Ishikawa (cell line): ENCODE measurements at regions not wholly inside any gene's neighbourhood (a gene's known extent, or its start where the extent isn't known, plus 50 kb on each side); places are given as distances from the start of the nearest gene placed in this dataset.

Experiments
- CEBPB ChIP-seq: IDR thresholded peaks from 2 replicates; pipeline ENCODE4 v1.6.1; 2012
- CREB1 ChIP-seq: IDR thresholded peaks from 2 replicates; pipeline ENCODE4 v1.6.1; 2012; ENCODE audit warnings: low read depth
- EGR1 ChIP-seq: IDR thresholded peaks from 2 replicates; pipeline ENCODE4 v1.6.1; 2012
- EP300 ChIP-seq: IDR thresholded peaks from 2 replicates; pipeline ENCODE4 v1.6.1; 2012; ENCODE audit warnings: borderline replicate concordance
- FOXM1 ChIP-seq: IDR thresholded peaks from 2 replicates; pipeline ENCODE4 v1.6.1; 2012; ENCODE audit warnings: low read depth, borderline replicate concordance
- MAX ChIP-seq: IDR thresholded peaks from 2 replicates; pipeline ENCODE4 v1.6.1; 2012
- NFIC ChIP-seq: IDR thresholded peaks from 2 replicates; pipeline ENCODE4 v1.6.1; 2012
- RAD21 ChIP-seq: IDR thresholded peaks from 2 replicates; pipeline ENCODE4 v1.6.1; 2012; ENCODE audit warnings: low read depth
- REST ChIP-seq: IDR thresholded peaks from 2 replicates; pipeline ENCODE4 v1.6.1; 2012; ENCODE audit warnings: low read depth, mild to moderate bottlenecking
- TAF1 ChIP-seq: IDR thresholded peaks from 2 replicates; pipeline ENCODE4 v1.6.1; 2012; ENCODE audit warnings: low read depth, mild to moderate bottlenecking
- TCF12 ChIP-seq: IDR thresholded peaks from 2 replicates; pipeline ENCODE4 v1.6.1; 2012; ENCODE audit warnings: low read depth
- TEAD4 ChIP-seq: IDR thresholded peaks from 2 replicates; pipeline ENCODE4 v1.6.1; 2012
- USF1 ChIP-seq: IDR thresholded peaks from 2 replicates; pipeline ENCODE4 v1.6.1; 2012
- YY1 ChIP-seq: IDR thresholded peaks from 2 replicates; pipeline ENCODE4 v1.6.1; 2012; ENCODE audit warnings: low read depth
- ZBTB7A ChIP-seq: IDR thresholded peaks from 2 replicates; pipeline ENCODE4 v1.6.1; 2012; ENCODE audit warnings: low read depth

GRCh38 chr18:77343846-77344510 is 94.3 kb downstream of the GALR1 start:
- TF ChIP-seq FOXM1 (no peak), MAX (no peak), YY1 (no peak), TEAD4 (no peak), USF1 (no peak), TCF12 (no peak), EGR1 (no peak), TAF1 (no peak), ZBTB7A (no peak), RAD21 (no peak), CEBPB (no peak), REST (no peak), NFIC (no peak), EP300 (no peak), CREB1 (no peak)

GRCh38 chr18:77344786-77345500 is 95.3 kb downstream of the GALR1 start:
- no peak for TF ChIP-seq USF1
- TF ChIP-seq REST = no peak
- no peak for TF ChIP-seq NFIC
- TF ChIP-seq YY1 = no peak
- TF ChIP-seq CREB1 = no peak
- TF ChIP-seq CEBPB = no peak
- no peak for TF ChIP-seq TCF12
- TF ChIP-seq MAX = no peak
- TF ChIP-seq FOXM1 = no peak

- TF ChIP-seq REST (no peak), ZBTB7A (no peak), RAD21 (no peak), USF1 (no peak), TEAD4 (no peak), EP300 (no peak), MAX (no peak), TCF12 (no peak), CREB1 (no peak), YY1 (no peak)
Observed at GRCh38 chr18:77346208-77346810, 96.7 kb downstream of the GALR1 start.
